Liver (tissue), 3 donors: ENCODE measurements at regions not wholly inside any gene's neighbourhood (a gene's known extent, or its start where the extent isn't known, plus 50 kb on each side); places are given as distances from the start of the nearest gene placed in this dataset.
"Not testable (repeated sequence)": the region's sequence is repeated elsewhere in the genome, so short reads cannot be mapped to it uniquely, and the experiment has no call there.

Source experiments
- ATF3 ChIP-seq: IDR thresholded peaks from 2 replicates; pipeline ENCODE4 v1.6.1; 2016; ENCODE audit warnings: antibody characterized with exemption
- FOXA1 ChIP-seq: IDR thresholded peaks from 2 replicates; pipeline ENCODE4 v1.6.1; 2016; ENCODE audit warnings: antibody characterized with exemption
- YY1 ChIP-seq: IDR thresholded peaks from 2 replicates; pipeline ENCODE4 v1.6.1; 2016; ENCODE audit warnings: antibody characterized with exemption, mild to moderate bottlenecking
- TF ChIP-seq, protein P1 (sequence below): fragments of 150-350 bp; IDR thresholded peaks from 2 replicates; pipeline ENCODE4 v1.5.1; 2017; ENCODE audit warnings: improper control_type of control experiment, low read depth, low read length; ENCODE audit not compliant: missing input control
- donor health status: healthy.
- donor health status: healthy.

GRCh38 chrY:26372480-26372879 is 750.6 kb downstream of the CDY1 start:
- TF ChIP-seq, protein P1, sequence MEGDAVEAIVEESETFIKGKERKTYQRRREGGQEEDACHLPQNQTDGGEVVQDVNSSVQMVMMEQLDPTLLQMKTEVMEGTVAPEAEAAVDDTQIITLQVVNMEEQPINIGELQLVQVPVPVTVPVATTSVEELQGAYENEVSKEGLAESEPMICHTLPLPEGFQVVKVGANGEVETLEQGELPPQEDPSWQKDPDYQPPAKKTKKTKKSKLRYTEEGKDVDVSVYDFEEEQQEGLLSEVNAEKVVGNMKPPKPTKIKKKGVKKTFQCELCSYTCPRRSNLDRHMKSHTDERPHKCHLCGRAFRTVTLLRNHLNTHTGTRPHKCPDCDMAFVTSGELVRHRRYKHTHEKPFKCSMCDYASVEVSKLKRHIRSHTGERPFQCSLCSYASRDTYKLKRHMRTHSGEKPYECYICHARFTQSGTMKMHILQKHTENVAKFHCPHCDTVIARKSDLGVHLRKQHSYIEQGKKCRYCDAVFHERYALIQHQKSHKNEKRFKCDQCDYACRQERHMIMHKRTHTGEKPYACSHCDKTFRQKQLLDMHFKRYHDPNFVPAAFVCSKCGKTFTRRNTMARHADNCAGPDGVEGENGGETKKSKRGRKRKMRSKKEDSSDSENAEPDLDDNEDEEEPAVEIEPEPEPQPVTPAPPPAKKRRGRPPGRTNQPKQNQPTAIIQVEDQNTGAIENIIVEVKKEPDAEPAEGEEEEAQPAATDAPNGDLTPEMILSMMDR: not testable (repeated sequence)
- TF ChIP-seq ATF3, FOXA1, YY1: not testable (repeated sequence)
